ENCODE measurements at regions not wholly inside any gene's neighbourhood (a gene's known extent, or its start where the extent isn't known, plus 50 kb on each side); places are given as distances from the start of the nearest gene placed in this dataset.

GRCh38 chr11:22454461-22455090 is 116.4 kb downstream of the SLC17A6 start:
- TF ChIP-seq, protein P1, sequence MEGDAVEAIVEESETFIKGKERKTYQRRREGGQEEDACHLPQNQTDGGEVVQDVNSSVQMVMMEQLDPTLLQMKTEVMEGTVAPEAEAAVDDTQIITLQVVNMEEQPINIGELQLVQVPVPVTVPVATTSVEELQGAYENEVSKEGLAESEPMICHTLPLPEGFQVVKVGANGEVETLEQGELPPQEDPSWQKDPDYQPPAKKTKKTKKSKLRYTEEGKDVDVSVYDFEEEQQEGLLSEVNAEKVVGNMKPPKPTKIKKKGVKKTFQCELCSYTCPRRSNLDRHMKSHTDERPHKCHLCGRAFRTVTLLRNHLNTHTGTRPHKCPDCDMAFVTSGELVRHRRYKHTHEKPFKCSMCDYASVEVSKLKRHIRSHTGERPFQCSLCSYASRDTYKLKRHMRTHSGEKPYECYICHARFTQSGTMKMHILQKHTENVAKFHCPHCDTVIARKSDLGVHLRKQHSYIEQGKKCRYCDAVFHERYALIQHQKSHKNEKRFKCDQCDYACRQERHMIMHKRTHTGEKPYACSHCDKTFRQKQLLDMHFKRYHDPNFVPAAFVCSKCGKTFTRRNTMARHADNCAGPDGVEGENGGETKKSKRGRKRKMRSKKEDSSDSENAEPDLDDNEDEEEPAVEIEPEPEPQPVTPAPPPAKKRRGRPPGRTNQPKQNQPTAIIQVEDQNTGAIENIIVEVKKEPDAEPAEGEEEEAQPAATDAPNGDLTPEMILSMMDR (IDR thresholded peaks at IDR 0.05): no peak
- TF ChIP-seq POLR2A (IDR thresholded peaks at IDR 0.05): no peak
